DMS114 treated with DMSO at 0.1 percent for 48 hours (cell line): ENCODE measurements at regions not wholly inside any gene's neighbourhood (a gene's known extent, or its start where the extent isn't known, plus 50 kb on each side); places are given as distances from the start of the nearest gene placed in this dataset.

Source experiments
- DNase-seq: peaks from one replicate; lab custom pipeline; 2025; ENCODE audit not compliant: unreplicated experiment; lab: John Stamatoyannopoulos, UW

- DNase-seq = no peak
These were observed 216.9 kb downstream of the C9orf50 start for GRCh38 chr9:129403779-129404620.

DNA sequence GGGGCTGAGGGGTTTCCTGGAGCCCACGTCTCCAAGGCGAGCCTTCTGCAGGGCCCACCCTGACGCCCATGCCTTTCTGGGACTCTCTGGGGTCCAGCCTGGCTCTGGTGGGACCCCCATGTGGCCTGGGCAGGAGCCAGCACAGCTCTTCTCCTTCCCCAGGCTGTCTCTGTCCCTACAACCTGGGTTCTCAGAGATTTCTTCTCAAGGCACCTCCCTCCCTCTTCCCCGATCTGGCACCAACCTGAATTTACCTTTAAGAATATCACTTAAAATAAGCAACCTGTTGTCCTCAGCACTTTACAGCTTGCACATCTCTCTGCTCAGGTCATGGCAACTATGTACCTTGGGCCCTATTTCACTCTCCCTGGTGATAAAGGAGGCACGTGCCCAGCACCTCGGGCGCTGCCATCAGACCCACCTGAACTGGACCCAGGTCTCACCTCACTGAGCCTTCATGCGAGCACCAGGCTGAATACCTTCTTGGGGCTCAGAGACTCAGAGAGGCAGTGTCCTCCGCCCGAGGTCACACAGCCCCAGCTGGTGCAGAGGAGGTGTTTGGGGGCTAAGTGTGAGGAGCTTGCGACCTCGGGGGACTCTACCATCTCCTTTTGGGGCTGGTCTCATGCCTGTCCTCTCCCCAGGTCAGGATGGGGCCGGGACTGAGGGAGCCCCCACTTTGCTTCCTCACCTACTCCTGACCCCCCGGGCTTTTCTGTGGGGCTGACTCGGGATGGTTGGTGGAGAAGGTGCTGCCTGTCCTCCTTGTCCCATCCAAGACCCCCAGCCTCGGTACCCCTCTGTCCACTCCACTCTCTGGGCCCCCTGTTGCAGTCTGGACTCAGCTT, 217.7 kb downstream of the C9orf50 start:
- DNase-seq = no peak

- DNase-seq = no peak
These were observed 218.5 kb downstream of the C9orf50 start for GRCh38 chr9:129402371-129402739.

DNA sequence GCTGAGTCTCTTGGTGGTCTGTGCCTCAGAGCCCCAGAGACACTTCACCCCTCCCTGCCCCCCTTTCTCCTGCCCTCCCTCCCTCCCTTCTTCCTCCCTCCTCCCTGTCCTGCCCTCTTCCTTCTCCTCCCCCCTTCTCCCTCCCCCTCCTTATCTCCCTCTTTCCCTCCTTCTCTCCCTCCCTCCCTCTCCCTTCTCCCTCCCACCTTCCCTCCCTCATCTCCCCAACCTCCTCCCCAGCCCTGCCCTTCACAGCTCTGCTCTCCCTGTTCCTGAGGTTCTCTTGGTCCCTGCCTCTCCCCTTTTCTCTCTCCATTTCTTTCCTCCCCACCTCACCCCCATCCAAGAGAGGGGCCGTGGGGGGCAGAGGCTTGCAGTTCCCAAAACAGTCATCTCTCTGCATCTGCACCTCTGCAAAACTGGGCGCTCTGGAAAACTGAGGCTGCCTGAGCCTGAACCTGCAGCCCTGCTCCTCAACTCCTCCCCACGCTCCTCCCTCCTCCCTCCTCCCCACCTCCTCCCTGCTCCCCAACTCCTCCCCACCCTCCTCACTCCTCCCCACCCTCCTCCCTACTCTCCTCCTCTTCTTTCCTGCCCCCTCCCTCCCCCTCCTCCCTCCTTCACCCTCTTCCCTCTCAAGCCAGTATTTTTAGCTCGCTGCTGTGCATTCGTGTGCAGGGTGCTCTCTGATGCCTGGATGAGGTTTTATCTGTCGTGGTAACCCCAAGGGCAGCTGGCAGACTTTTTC, 219.1 kb downstream of the C9orf50 start:
- no peak for DNase-seq

GRCh38 chr9:129400971-129401622, 219.8 kb downstream of the C9orf50 start:
- DNase-seq = no peak

DNA sequence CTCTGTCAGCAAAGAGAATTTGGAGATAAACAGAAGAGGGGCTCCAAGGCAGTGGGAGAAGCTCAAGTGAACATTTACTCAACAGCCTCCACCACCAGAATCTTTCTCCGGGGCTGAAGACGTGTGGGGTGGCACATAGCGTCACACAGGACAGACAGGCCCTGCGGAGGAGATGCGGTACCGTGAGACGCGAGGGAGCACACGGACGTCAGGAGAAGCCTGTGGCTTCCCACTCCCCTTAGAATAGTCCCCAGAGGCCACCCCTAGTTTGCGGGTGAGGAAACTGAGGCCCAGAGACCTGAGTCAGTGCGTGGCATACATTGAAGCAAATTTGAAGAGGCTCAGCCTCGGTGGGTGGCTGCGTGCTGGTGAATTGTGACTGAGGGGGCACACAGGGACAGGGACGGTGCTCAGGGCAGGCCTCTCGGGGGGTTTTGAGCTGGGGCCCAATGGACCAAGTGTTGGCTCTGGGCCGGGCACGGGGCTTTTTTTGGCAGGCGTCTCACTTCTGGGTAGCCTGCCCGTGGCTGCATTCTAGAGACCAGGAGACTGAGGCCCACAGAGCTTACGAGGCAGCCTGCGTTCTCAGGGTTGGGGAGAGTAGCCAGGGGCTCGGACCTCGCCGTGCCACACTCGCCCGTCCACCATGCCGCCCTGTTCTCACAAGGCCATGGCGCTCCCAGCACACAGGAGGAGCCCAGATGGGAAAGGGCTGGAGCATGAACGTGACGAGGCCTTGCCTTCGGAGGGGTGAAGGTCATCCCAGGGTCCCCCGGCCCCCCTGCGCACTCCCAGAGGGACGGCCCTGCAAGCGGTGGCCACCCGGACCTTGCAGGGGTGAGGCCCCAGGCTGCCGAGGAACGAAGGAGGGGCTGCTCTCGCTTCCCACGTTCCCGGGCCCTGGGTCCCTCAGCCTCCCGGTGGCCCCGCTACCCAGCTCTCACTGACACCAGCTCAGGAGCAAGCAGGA, 220.6 kb downstream of the C9orf50 start:
- DNase-seq = no peak

- DNase-seq = no peak
These were observed 221.3 kb downstream of the C9orf50 start for GRCh38 chr9:129399634-129399990.

DNA sequence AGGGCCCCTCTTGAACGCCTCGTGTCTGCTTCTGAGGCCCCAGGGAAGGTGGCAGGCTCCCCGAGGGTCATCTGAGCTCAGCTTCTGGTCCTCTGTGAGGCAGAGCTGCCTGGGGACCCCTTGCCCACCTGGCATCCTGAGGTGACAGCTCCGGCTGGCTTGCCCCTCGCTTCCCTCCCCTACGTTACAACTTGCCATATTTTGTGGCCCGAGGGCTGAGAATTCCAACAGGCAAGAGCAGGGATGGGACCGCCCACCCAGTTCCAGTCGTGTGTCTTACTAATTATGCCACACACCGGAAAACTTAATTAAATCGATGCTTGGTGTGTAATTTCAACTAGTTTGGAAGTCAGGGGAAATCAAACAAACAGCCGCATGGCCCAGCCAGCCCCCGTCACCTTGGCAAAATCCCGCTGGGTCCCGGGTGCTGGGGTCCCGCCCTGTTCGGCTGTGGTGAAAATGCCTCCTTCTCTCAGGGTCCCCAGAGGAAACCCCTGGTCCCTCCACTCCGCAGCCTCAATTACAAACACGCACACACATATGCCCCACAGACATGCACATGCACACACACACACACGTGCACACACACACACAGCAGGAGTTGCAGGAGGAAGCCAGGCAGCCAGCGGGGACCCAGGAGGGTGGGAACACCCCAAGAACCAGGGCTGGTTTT, 221.0 kb upstream of the IER5L start:
- no peak for DNase-seq

- no peak for DNase-seq
These were observed 220.3 kb upstream of the IER5L start for GRCh38 chr9:129398101-129398960.

GRCh38 chr9:129397335-129397734, 219.3 kb upstream of the IER5L start:
- DNase-seq = no peak

- DNase-seq = no peak
These were observed 218.3 kb upstream of the IER5L start for GRCh38 chr9:129396365-129396708.

DNA sequence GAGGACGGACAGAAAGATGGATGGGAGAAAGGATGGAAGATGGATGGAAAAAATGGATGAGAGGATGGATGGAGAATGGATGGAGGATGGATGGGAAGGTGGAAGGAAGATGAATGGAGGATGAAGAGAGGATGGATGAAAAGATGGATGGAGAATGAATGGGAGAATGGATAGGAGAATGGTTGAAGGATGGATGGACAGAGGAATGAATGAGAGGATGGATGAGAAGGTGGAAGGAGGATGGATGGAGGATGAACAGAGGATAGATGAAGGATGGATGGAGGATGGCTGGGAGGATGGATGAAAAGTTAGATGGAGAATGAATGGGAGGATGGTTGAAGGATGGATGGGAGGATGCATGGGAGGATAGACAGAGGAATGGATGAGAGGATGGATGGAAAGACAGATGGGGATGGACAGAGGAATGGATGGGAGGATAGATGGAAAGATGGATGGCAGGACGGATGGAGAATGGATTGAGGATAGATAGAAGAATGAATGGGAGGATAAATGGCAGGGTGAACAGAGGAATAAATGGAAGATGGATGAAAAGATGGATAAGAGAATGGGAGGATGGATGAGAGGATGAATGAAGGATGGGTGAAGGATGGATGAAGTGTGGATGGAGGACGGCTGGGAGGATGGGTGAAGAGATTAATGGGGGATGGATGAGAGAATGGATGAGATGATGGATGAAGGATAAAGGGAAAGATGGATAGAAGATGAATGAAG, 217.7 kb upstream of the IER5L start:
- no peak for DNase-seq

- no peak for DNase-seq
These were observed 216.8 kb upstream of the IER5L start for GRCh38 chr9:129394886-129395279.

DNA sequence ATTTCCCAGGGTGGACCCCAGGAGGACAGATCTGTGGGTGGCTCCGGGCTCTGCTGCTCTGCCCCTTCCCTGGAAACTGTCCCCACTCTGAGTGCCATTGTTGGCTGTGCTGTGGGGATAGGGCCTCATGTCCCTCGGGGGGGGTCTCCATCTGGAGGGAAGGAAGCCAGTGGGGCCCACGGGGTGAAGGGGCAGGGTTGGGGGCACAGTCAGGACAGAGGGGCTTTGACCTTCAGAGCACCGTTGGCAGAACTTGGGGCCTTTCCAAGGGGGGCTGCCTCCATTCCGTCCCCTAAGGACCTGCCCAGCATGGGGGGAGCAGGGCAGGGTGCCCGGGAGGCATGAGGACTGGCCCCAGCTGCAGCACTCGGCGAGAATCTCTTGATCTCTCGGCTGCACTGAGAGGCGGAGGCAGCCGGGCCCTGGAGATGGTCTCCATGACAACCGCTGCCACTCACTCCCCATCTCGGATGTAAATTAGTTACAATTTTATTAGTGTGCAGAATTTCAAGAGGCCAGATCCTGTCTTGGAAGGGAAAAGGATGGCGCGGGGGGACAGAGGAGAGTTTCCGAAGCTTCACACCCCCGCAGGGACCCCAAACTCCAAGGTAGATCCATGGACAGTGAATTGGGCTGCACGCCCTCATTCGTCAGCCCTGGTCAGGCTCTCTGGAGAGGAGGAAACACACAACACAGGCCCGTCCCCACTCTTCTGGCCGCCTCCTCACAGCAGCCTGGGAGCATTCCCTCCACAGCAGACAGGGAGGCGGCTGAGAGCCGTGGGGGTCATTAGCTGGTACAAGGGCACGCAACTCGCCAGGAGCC, 216.2 kb upstream of the IER5L start:
- DNase-seq = no peak

DNA sequence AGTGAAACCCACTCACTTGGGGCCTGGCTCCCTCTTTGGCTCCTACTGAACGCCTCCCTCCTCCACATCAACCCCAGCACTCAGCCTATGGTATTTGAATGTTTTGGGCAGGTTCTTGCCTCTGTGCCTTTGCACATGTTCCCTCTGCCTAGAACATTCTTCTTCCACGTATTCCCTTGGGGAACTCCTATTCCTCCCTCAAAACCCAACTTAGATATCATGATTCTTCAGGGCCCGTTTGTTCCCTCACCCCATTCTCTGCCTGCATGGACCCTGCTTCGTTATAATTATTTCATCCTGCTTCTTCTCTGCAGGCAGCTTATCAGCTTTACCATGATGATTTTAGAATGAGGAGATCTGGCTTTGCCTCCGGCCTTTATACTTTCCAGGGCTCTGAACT, 215.0 kb upstream of the IER5L start:
- DNase-seq = no peak

DNA sequence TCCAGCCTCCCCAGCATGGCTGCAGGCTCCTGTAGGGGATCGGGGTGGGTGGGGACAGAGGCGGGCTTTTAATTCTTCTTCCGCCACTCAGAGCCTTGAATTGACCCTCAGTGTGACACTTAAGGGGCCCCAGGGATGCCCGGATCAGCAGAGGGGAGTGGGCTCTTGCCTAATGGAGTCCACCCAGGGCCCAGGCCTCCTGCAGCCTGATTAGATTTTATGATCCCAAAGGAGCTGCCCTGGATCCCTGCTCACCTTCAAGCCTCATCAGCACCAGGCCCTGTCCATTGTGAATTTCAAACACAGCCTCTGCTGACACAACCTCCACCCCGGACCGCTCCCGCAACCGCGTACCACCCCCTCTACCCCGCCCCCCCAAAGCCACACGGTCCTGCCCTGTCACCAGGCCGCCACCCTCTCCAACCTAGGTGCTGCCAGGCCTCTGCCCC, 214.1 kb upstream of the IER5L start:
- DNase-seq = no peak

- no peak for DNase-seq
These were observed 213.2 kb upstream of the IER5L start for GRCh38 chr9:129391221-129391661.
